ENCODE measurements at regions not wholly inside any gene's neighbourhood (a gene's known extent, or its start where the extent isn't known, plus 50 kb on each side); places are given as distances from the start of the nearest gene placed in this dataset.

DNA sequence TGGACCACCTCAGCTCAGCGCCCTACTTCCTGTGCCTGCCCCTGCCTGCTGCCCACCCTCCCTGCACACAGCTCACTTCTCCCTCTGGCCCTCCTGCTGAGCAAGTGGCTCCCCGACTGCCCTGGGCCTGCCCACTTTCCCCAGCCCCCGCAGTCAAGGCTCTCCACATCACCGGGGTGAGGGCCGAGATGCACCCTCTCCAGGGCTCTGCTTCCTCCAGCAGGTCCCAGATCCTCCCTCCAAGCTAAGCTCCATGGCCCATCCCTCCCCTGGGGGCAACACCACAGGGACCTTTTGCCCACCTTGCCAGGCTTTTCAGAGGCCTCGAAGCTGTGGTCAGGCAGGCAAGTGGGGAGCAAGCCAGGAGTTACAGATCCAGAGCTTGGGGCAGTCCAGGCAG, 820.2 kb downstream of the KCNJ18 start:
- H3K27ac ChIP-seq (ENCODE audit: insufficient read depth, low read depth, low read length), result no peak overlapping the region
- ChIA-PET POLR2A (no interaction called here), CTCF (no interaction called here)
- no peaks in the 10 kb centered on the region for H3K27me3 ChIP-seq (ENCODE audit: control insufficient read depth in 2 of 2, insufficient read depth in 2 of 2, low read length in 2 of 2)
- no peak overlapping the region for H3K9ac ChIP-seq (replicated peaks; ENCODE audit: extremely low read depth, insufficient read depth, low read length)
- no peaks in the 10 kb centered on the region for H3K36me3 ChIP-seq (ENCODE audit: control insufficient read depth in 2 of 2, extremely low read depth in 1 of 2, insufficient read depth in 2 of 2, low read length in 2 of 2)
- no peak overlapping the region for H2AFZ ChIP-seq (ENCODE audit: low read depth, low read length)
- no TSS peak for BruUV-seq (replicated peaks)
- FAIRE-seq, result no peak
- H4K20me1 ChIP-seq (replicated peaks; ENCODE audit: control insufficient read depth, extremely low read depth, insufficient read depth, low read length), result no peaks in the 10 kb centered on the region
- no peak for DNase-seq (ENCODE audit: low read depth, low spot score)
- no peaks in the 10 kb centered on the region for H3K9me1 ChIP-seq (replicated peaks; ENCODE audit: control insufficient read depth, extremely low read depth, insufficient read depth, low read length)
- intact Hi-C loops (cut with micrococcal nuclease) (no loop called here), dilution Hi-C loops (cut with MboI; ENCODE audit: extremely low pct_ligation_motif_present, low sequenced_read_pairs) (no loop called here)
- peaks cover 3% of the 10 kb centered on the region for H3K9me3 ChIP-seq (replicated peaks; ENCODE audit: control insufficient read depth, insufficient read depth, low read length)
- no peak for TF ChIP-seq POLR2A (IDR thresholded peaks at IDR 0.05; ENCODE audit: low read depth, low read length)
- TF ChIP-seq EZH2 (IDR thresholded peaks at IDR 0.05; ENCODE audit: borderline replicate concordance, low read depth, low read length, severe bottlenecking), result no peak
- H3K4me3 ChIP-seq (replicated peaks in 1 of 3; ENCODE audit: insufficient read depth in 1 of 3, low read depth in 1 of 3, low read length in 3 of 3), result no peak overlapping the region
- H3K4me1 ChIP-seq (ENCODE audit: control insufficient read depth, extremely low read depth, insufficient read depth, low read length), result no peaks in the 10 kb centered on the region
- no peak overlapping the region for H3K4me2 ChIP-seq (ENCODE audit: insufficient read depth, low read length)
- H3K79me2 ChIP-seq (ENCODE audit: control insufficient read depth, insufficient read depth, low read length), result no peaks in the 10 kb centered on the region

GRCh38 chr17:22512997-22513538, 820.7 kb downstream of the KCNJ18 start:
- Histone ChIP-seq H3K79me2 (ENCODE audit: control insufficient read depth, insufficient read depth, low read length) (no peaks in the 10 kb centered on the region), H3K27me3 (ENCODE audit: control insufficient read depth in 2 of 2, insufficient read depth in 2 of 2, low read length in 2 of 2) (no peaks in the 10 kb centered on the region), H3K4me3 (replicated peaks in 1 of 3; ENCODE audit: insufficient read depth in 1 of 3, low read depth in 1 of 3, low read length in 3 of 3) (no peak overlapping the region), H3K9me1 (replicated peaks; ENCODE audit: control insufficient read depth, extremely low read depth, insufficient read depth, low read length) (no peaks in the 10 kb centered on the region), H2AFZ (ENCODE audit: low read depth, low read length) (no peak overlapping the region), H3K9me3 (replicated peaks; ENCODE audit: control insufficient read depth, insufficient read depth, low read length) (peaks cover 3% of the 10 kb centered on the region), H3K4me2 (ENCODE audit: insufficient read depth, low read length) (no peak overlapping the region), H4K20me1 (replicated peaks; ENCODE audit: control insufficient read depth, extremely low read depth, insufficient read depth, low read length) (no peaks in the 10 kb centered on the region), H3K9ac (replicated peaks; ENCODE audit: extremely low read depth, insufficient read depth, low read length) (no peak overlapping the region), H3K36me3 (ENCODE audit: control insufficient read depth in 2 of 2, extremely low read depth in 1 of 2, insufficient read depth in 2 of 2, low read length in 2 of 2) (no peaks in the 10 kb centered on the region), H3K4me1 (ENCODE audit: control insufficient read depth, extremely low read depth, insufficient read depth, low read length) (no peaks in the 10 kb centered on the region), H3K27ac (ENCODE audit: insufficient read depth, low read depth, low read length) (no peak overlapping the region)
- CTCF ChIA-PET, result no interaction called here
- DNase-seq (ENCODE audit: low read depth, low spot score) (no peak), FAIRE-seq (no peak)
- TF ChIP-seq JUN (IDR thresholded peaks at IDR 0.05; ENCODE audit: borderline replicate concordance, insufficient read depth, insufficient read length, low read depth) (no peak), MYC (IDR thresholded peaks at IDR 0.05; ENCODE audit: low read depth, low read length) (no peak), POLR2AphosphoS5 (IDR thresholded peaks at IDR 0.05; ENCODE audit: insufficient read depth, low read depth, low read length) (no peak), POLR2A (IDR thresholded peaks at IDR 0.05; ENCODE audit: low read depth, low read length) (no peak), FOS (IDR thresholded peaks at IDR 0.05; ENCODE audit: borderline replicate concordance, insufficient read depth, low read length) (no peak), CTCF (IDR thresholded peaks at IDR 0.05; ENCODE audit: extremely low read depth in 1 of 2, insufficient read depth in 1 of 2, low read depth in 1 of 2, low read length in 2 of 2) (no peak), EZH2 (IDR thresholded peaks at IDR 0.05; ENCODE audit: borderline replicate concordance, low read depth, low read length, severe bottlenecking) (no peak), GATA2 (IDR thresholded peaks at IDR 0.05; ENCODE audit: insufficient read depth, insufficient read length, low read depth, low read length) (no peak)
- TF ChIP-seq, protein P1, sequence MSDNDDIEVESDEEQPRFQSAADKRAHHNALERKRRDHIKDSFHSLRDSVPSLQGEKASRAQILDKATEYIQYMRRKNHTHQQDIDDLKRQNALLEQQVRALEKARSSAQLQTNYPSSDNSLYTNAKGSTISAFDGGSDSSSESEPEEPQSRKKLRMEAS (IDR thresholded peaks at IDR 0.05; ENCODE audit: insufficient read depth, insufficient read length), result no peak
- POLR2A ChIA-PET, result no interaction called here
- dilution Hi-C loops (cut with MboI; ENCODE audit: extremely low pct_ligation_motif_present, low sequenced_read_pairs) (no loop called here), intact Hi-C loops (cut with micrococcal nuclease) (no loop called here)
- no TSS peak for BruUV-seq (replicated peaks)
